A549 (cell line): ENCODE measurements at regions not wholly inside any gene's neighbourhood (a gene's known extent, or its start where the extent isn't known, plus 50 kb on each side); places are given as distances from the start of the nearest gene placed in this dataset.

Experiments
- ATAC-seq, 2 experiments: fragments of 200-7000 bp in 1 of 2; fragments of >200 bp in 1 of 2; cut with Nextera tagmentation in 1 of 2; cut with Tn5 transposase in 1 of 2; 3 replicates each; pipeline versions ENCODE4 v1.8.0 to v1.9.1; 2018 to 2020; ENCODE audit warnings: mild to moderate bottlenecking in 1 of 2, moderate library complexity in 1 of 2
- CTCF ChIA-PET: fragments of 300-600 bp; sonication (Branson Sonifier 250); formaldehyde crosslinking; extraction: SDS; loops from one replicate; lab custom pipeline; 2021; ENCODE audit warnings: antibody characterized with exemption, inconsistent platforms; lab: Yijun Ruan, JAX
- POLR2A ChIA-PET: fragments of 350-600 bp; formaldehyde crosslinking; extraction: SDS; loops from one replicate; lab custom pipeline; 2021; ENCODE audit warnings: antibody characterized with exemption, inconsistent platforms; lab: Yijun Ruan, JAX
- DNase-seq, 2 experiments: peaks; one replicate each; pipeline versions ENCODE4 v3.0.0 to v3.0.0-alpha.2; 2011 to 2016; ENCODE audit warnings: low read depth in 1 of 2, low spot score in 1 of 2
- FAIRE-seq: peaks from 2 replicates; lab custom pipeline; 2011; peaks lifted over from hg19 to GRCh38; lab: Jason Lieb, UNC
- H3K27ac ChIP-seq, 2 experiments: fragments of >200 bp; sonication (Bioruptor Twin); formaldehyde crosslinking; 3 replicates each; pipeline ENCODE4 v1.5.1; 2016 to 2017
- H3K4me1 ChIP-seq: fragments of >200 bp; sonication (Bioruptor Twin); formaldehyde crosslinking; 3 replicates; pipeline ENCODE4 v1.6.1; 2016
- H3K4me2 ChIP-seq: fragments of >200 bp; sonication (Bioruptor Twin); formaldehyde crosslinking; 3 replicates; pipeline ENCODE4 v1.6.1; 2016
- H3K4me3 ChIP-seq: fragments of >200 bp; sonication (Bioruptor Twin); formaldehyde crosslinking; 3 replicates; pipeline ENCODE4 v1.5.1; 2016
- H3K9me3 ChIP-seq: fragments of >200 bp; sonication (Bioruptor Twin); formaldehyde crosslinking; 3 replicates; pipeline ENCODE4 v1.6.1; 2016
- CBX8 ChIP-seq: fragments of 200-600 bp; sonication (generic); IDR thresholded peaks from 2 replicates; pipeline ENCODE4 v1.6.1; 2016
- EHF ChIP-seq: fragments of 250-450 bp; sonication (Bioruptor Pico); IDR thresholded peaks from 2 replicates; pipeline ENCODE4 v1.5.0; 2020; ENCODE audit warnings: mild to moderate bottlenecking
- EHMT2 ChIP-seq: fragments of 200-600 bp; sonication (generic); IDR thresholded peaks from 2 replicates; pipeline ENCODE4 v1.6.1; 2016; ENCODE audit warnings: antibody characterized with exemption, low read depth, mild to moderate bottlenecking, moderate library complexity
- FOSL2 ChIP-seq, 2 experiments: fragments of 450-650 bp in 1 of 2; fragments of >200 bp in 1 of 2; sonication (Bioruptor Twin) in 1 of 2; formaldehyde crosslinking; IDR thresholded peaks; 2 replicates each; pipeline versions ENCODE4 v1.5.0 to v1.6.1; 2016 to 2020; ENCODE audit warnings: mild to moderate bottlenecking in 1 of 2, moderate library complexity in 1 of 2
- FOXS1 ChIP-seq: fragments of 250-450 bp; sonication (Bioruptor Pico); IDR thresholded peaks from 2 replicates; pipeline ENCODE4 v1.5.0; 2020; ENCODE audit warnings: mild to moderate bottlenecking, moderate library complexity
- HEYL ChIP-seq: fragments of 250-450 bp; sonication (Bioruptor Pico); IDR thresholded peaks from 2 replicates; pipeline ENCODE4 v1.8.0; 2021; ENCODE audit warnings: mild to moderate bottlenecking, moderate library complexity
- HOXB5 ChIP-seq: fragments of 250-450 bp; sonication (Bioruptor Pico); IDR thresholded peaks from 2 replicates; pipeline ENCODE4 v1.5.0; 2020; ENCODE audit warnings: mild to moderate bottlenecking, moderate library complexity
- JUN ChIP-seq, 2 experiments: fragments of >200 bp; sonication (Bioruptor Twin); formaldehyde crosslinking; IDR thresholded peaks; 2 replicates in 1 of 2; 3 replicates in 1 of 2; pipeline ENCODE4 v1.6.1; 2016 to 2017
- JUNB ChIP-seq: fragments of >200 bp; sonication (Bioruptor Twin); formaldehyde crosslinking; IDR thresholded peaks from 2 replicates; pipeline ENCODE4 v1.6.1; 2016
- KDM5A ChIP-seq: fragments of 200-600 bp; sonication (generic); IDR thresholded peaks from 2 replicates; pipeline ENCODE4 v1.6.1; 2016; ENCODE audit warnings: antibody characterized with exemption, mild to moderate bottlenecking
- NPAS2 ChIP-seq: fragments of 250-450 bp; sonication (Bioruptor Pico); IDR thresholded peaks from 2 replicates; pipeline ENCODE4 v1.8.0; 2022; ENCODE audit warnings: mild to moderate bottlenecking, moderate library complexity, borderline replicate concordance
- RAD21 ChIP-seq, 2 experiments: fragments of >200 bp in 1 of 2; sonication (Bioruptor Twin) in 1 of 2; formaldehyde crosslinking in 1 of 2; IDR thresholded peaks in 1 of 2; conservative IDR thresholded peaks in 1 of 2; 2 replicates in 1 of 2; 3 replicates in 1 of 2; pipeline ENCODE4 v1.6.1; 2012 to 2018; ENCODE audit warnings: inconsistent platforms in 1 of 2
- RFX5 ChIP-seq: fragments of 450-650 bp; IDR thresholded peaks from 2 replicates; pipeline ENCODE4 v1.7.1; 2014; ENCODE audit warnings: antibody characterized with exemption, mild to moderate bottlenecking, moderate library complexity
- TP53 ChIP-seq: fragments of 250-450 bp; sonication (Bioruptor Pico); IDR thresholded peaks from 2 replicates; pipeline ENCODE4 v1.5.0; 2021; ENCODE audit warnings: mild to moderate bottlenecking, moderate library complexity
- ZNF302 ChIP-seq: fragments of 250-450 bp; sonication (Bioruptor Pico); IDR thresholded peaks from 2 replicates; pipeline ENCODE4 v1.9.0; 2021; ENCODE audit warnings: inconsistent platforms, mild to moderate bottlenecking, moderate library complexity
- ZSCAN20 ChIP-seq: fragments of 250-450 bp; sonication (Bioruptor Pico); IDR thresholded peaks from 2 replicates; pipeline ENCODE4 v1.8.0; 2022; ENCODE audit warnings: mild to moderate bottlenecking, moderate library complexity
- WGBS: methylation state at CpG from one replicate; pipeline ENCODE4 v1.1.6; 2017; ENCODE audit errors: missing lambda C conversion rate; 5-methylcytosine and 5-hydroxymethylcytosine counted together
- TF ChIP-seq, protein P1 (sequence below): IDR thresholded peaks from 2 replicates; pipeline ENCODE4 v1.6.1; 2012
- TF ChIP-seq, protein P2 (sequence below): fragments of 200-600 bp; sonication (generic); IDR thresholded peaks from 2 replicates; pipeline ENCODE4 v1.6.1; 2016; ENCODE audit warnings: antibody characterized with exemption, mild to moderate bottlenecking, moderate library complexity
- TF ChIP-seq, protein P3 (sequence below): IDR thresholded peaks from 2 replicates; pipeline ENCODE4 v1.6.1; 2012; ENCODE audit warnings: low read depth, borderline replicate concordance
- TF ChIP-seq, protein P4 (sequence below): fragments of >200 bp; sonication (Bioruptor Twin); formaldehyde crosslinking; IDR thresholded peaks from 2 replicates; pipeline ENCODE4 v1.6.1; 2016
- TF ChIP-seq, protein P5 (sequence below): fragments of 250-450 bp; sonication (Bioruptor Pico); IDR thresholded peaks from 2 replicates; pipeline ENCODE4 v1.5.0; 2021; ENCODE audit warnings: mild to moderate bottlenecking, moderate library complexity, borderline replicate concordance

DNA sequence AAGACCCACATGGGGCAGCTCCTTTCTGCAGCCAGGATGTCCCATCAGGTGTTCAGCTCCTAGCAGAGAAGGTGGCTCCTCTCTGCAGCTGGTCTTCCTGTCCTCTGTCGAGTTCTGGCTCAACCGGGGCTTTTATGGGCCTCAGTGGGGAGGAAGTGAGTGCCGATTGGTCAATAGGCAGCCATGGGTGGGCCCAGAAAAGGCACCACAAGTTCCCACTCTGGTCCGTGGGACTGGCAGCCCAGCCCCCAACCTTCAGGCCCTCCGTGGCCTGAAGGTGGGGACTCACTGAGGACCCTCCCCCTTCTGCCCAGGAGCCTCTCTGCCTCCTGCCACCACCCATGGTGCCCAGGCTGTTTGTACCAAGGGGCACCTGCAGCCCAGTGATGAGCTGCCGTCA is 161.7 kb upstream of the DUSP10 start:
- no peaks in the 10 kb centered on the region for H3K9me3 ChIP-seq
- H3K27ac ChIP-seq = no peak overlapping the region
- ChIA-PET CTCF (no interaction called here), POLR2A (no interaction called here)
- DNase-seq (no peak), FAIRE-seq (no peak), ATAC-seq (no peak)
- no peak overlapping the region for H3K4me2 ChIP-seq
- TF ChIP-seq, protein P1, sequence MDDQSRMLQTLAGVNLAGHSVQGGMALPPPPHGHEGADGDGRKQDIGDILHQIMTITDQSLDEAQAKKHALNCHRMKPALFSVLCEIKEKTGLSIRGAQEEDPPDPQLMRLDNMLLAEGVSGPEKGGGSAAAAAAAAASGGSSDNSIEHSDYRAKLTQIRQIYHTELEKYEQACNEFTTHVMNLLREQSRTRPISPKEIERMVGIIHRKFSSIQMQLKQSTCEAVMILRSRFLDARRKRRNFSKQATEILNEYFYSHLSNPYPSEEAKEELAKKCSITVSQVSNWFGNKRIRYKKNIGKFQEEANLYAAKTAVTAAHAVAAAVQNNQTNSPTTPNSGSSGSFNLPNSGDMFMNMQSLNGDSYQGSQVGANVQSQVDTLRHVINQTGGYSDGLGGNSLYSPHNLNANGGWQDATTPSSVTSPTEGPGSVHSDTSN = no peak
- TF ChIP-seq RAD21 (conservative IDR thresholded peaks at IDR 0.05 in 1 of 2, IDR thresholded peaks at IDR 0.05 in 1 of 2) (no peak), CBX8 (no peak), FOSL2 (IDR thresholded peaks at IDR 0.05) (no peak), FOSL2 (CRISPR knock-in tag; IDR thresholded peaks at IDR 0.05) (no peak), HEYL (CRISPR knock-in tag) (no peak), HOXB5 (CRISPR knock-in tag) (no peak), RFX5 (no peak), EHMT2 (no peak), ZSCAN20 (no peak), ZNF302 (CRISPR knock-in tag) (no peak), JUNB (no peak), TP53 (no peak), FOXS1 (CRISPR knock-in tag) (no peak), KDM5A (no peak)
- TF ChIP-seq, protein P2, sequence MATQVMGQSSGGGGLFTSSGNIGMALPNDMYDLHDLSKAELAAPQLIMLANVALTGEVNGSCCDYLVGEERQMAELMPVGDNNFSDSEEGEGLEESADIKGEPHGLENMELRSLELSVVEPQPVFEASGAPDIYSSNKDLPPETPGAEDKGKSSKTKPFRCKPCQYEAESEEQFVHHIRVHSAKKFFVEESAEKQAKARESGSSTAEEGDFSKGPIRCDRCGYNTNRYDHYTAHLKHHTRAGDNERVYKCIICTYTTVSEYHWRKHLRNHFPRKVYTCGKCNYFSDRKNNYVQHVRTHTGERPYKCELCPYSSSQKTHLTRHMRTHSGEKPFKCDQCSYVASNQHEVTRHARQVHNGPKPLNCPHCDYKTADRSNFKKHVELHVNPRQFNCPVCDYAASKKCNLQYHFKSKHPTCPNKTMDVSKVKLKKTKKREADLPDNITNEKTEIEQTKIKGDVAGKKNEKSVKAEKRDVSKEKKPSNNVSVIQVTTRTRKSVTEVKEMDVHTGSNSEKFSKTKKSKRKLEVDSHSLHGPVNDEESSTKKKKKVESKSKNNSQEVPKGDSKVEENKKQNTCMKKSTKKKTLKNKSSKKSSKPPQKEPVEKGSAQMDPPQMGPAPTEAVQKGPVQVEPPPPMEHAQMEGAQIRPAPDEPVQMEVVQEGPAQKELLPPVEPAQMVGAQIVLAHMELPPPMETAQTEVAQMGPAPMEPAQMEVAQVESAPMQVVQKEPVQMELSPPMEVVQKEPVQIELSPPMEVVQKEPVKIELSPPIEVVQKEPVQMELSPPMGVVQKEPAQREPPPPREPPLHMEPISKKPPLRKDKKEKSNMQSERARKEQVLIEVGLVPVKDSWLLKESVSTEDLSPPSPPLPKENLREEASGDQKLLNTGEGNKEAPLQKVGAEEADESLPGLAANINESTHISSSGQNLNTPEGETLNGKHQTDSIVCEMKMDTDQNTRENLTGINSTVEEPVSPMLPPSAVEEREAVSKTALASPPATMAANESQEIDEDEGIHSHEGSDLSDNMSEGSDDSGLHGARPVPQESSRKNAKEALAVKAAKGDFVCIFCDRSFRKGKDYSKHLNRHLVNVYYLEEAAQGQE = no peak
- TF ChIP-seq, protein P3, sequence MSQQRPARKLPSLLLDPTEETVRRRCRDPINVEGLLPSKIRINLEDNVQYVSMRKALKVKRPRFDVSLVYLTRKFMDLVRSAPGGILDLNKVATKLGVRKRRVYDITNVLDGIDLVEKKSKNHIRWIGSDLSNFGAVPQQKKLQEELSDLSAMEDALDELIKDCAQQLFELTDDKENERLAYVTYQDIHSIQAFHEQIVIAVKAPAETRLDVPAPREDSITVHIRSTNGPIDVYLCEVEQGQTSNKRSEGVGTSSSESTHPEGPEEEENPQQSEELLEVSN = no peak
- TF ChIP-seq, protein P4, sequence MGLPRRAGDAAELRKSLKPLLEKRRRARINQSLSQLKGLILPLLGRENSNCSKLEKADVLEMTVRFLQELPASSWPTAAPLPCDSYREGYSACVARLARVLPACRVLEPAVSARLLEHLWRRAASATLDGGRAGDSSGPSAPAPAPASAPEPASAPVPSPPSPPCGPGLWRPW = no peak
- H3K4me3 ChIP-seq = no peak overlapping the region
- no peaks in the 10 kb centered on the region for H3K4me1 ChIP-seq
- 67% methylated on average over 4 of the region's 6 CpGs for WGBS

DNA sequence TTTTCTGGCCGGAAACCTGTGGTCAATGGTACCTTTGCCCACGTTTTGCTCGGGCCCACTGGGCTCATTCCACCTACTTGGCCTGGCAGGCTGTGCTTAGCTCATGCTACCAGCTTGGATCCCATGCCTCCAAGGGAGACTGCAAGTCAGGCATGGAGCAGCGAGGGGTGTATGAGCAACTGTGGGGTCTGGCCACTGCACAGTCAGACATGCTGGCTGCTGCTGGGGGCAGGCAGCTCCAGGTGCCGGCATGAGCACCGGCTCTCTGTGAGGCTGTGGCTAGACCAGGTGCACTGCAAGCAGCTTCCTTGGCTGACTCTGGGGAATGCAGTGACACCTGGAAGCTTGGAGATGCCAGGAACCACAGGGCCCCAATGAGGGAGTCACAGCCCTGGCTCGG is 161.1 kb upstream of the DUSP10 start:
- H3K4me2 ChIP-seq = no peak overlapping the region
- TF ChIP-seq, protein P4 = no peak
- TF ChIP-seq, protein P5, sequence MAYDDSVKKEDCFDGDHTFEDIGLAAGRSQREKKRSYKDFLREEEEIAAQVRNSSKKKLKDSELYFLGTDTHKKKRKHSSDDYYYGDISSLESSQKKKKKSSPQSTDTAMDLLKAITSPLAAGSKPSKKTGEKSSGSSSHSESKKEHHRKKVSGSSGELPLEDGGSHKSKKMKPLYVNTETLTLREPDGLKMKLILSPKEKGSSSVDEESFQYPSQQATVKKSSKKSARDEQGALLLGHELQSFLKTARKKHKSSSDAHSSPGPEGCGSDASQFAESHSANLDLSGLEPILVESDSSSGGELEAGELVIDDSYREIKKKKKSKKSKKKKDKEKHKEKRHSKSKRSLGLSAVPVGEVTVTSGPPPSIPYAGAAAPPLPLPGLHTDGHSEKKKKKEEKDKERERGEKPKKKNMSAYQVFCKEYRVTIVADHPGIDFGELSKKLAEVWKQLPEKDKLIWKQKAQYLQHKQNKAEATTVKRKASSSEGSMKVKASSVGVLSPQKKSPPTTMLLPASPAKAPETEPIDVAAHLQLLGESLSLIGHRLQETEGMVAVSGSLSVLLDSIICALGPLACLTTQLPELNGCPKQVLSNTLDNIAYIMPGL (CRISPR knock-in tag) = no peak
- no peak for TF ChIP-seq ZNF302 (CRISPR knock-in tag)
- no peak for TF ChIP-seq EHF (CRISPR knock-in tag)
- TF ChIP-seq JUN (IDR thresholded peaks at IDR 0.05) = no peak
- TF ChIP-seq FOSL2 (IDR thresholded peaks at IDR 0.05) = no peak
- TF ChIP-seq FOSL2 (CRISPR knock-in tag; IDR thresholded peaks at IDR 0.05) = no peak
- TF ChIP-seq NPAS2 (CRISPR knock-in tag) = no peak
- TF ChIP-seq ZSCAN20 = no peak
- no peak overlapping the region for H3K27ac ChIP-seq
- no peaks in the 10 kb centered on the region for H3K4me1 ChIP-seq
- ChIA-PET CTCF (interaction anchor here (0.6 kb wide), 1 partner anchor 61 kb away, joined by 3 read pairs; no protein-coding TSS in a partner anchor), POLR2A (no interaction called here)
- ATAC-seq (no peak), FAIRE-seq (no peak), DNase-seq (no peak)
- no peaks in the 10 kb centered on the region for H3K9me3 ChIP-seq
- 42% methylated on average over 7 of the region's 7 CpGs for WGBS
- H3K4me3 ChIP-seq = no peak overlapping the region
